ENCODE measurements at regions not wholly inside any gene's neighbourhood (a gene's known extent, or its start where the extent isn't known, plus 50 kb on each side); places are given as distances from the start of the nearest gene placed in this dataset.

GRCh38 chr2:4579977-4580376, 876.6 kb downstream of the DCDC2C start:
- DNase-seq (ENCODE audit: low read depth): no peak

- DNase-seq (ENCODE audit: low read depth): no peak
Measured at GRCh38 chr2:4585057-4585635, 881.8 kb downstream of the DCDC2C start.

- no peak for DNase-seq (ENCODE audit: low read depth)
Measured at GRCh38 chr2:4588606-4589005, 885.2 kb downstream of the DCDC2C start.

DNA sequence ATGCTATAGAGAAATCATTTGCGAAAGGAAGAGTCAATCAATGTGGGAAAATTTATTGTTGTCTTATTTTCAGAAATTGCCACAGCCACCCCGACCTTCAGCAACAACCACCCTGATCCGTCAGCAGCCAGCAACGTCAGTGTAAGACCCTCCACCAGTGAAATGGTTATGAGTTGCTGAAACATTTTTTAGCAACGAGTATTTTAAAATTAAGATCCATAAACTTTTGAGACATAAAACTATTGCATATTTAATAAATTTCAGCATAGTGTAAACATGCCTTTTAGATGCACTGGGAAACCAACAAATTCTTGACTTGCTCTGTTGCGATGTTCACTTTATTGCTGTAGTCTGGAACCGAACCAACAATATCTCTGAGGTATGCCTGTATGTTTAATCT, 887.9 kb downstream of the DCDC2C start:
- no peak for DNase-seq (ENCODE audit: low read depth)

- DNase-seq (ENCODE audit: low read depth): no peak
Measured at GRCh38 chr2:4597400-4597799, 894.0 kb downstream of the DCDC2C start.

- no peak for DNase-seq (ENCODE audit: low read depth)
Measured at GRCh38 chr2:4604767-4605166, 901.4 kb downstream of the DCDC2C start.

DNA sequence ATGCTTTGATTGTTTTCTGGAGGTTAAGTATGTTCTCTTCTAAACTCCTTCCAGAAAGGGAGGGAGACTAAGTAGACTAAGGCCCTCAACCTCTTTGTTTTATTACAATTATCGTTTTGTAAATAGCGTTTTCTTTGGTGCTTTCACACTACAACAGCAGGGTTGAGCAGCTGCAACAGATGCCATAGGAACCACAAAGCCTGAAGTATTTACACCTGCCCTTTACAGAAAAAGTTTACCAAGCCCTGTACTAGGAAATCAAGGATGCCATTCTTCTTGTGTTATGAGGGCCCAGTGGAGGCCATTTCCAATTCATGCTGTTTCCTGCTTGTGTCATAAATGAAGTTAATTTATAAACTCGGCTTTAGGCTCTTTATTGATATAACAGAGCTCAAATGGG, 914.8 kb downstream of the DCDC2C start:
- no peak for DNase-seq (ENCODE audit: low read depth)

DNA sequence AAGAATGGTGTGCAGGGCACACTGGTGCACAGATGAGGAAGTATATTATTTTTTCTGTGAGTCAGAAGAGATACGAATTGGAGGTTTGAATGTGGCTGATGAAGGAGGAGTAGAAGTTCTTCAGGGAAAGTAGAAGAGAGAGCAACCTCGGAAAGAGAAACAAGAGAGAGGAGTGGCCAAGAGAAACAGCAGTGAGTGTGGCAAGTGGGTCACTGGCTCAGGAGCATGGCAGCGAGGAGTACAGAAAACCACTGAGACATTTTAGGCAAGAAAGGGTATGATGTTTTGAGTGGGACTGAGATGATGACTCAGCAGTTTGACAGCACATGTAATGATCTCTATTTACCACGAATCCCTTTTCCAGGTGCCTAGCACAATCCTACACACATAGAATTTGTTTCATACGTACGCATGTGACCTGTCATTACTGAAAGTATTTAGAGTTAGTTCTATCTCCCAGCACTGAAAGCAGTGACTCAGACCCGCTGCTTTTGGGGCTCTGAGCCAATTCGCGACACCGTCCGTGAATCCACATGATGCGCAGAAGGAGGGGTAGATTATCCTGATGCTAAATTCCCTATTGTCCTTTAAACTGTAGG, 915.4 kb downstream of the DCDC2C start:
- no peak for DNase-seq (ENCODE audit: low read depth)

DNA sequence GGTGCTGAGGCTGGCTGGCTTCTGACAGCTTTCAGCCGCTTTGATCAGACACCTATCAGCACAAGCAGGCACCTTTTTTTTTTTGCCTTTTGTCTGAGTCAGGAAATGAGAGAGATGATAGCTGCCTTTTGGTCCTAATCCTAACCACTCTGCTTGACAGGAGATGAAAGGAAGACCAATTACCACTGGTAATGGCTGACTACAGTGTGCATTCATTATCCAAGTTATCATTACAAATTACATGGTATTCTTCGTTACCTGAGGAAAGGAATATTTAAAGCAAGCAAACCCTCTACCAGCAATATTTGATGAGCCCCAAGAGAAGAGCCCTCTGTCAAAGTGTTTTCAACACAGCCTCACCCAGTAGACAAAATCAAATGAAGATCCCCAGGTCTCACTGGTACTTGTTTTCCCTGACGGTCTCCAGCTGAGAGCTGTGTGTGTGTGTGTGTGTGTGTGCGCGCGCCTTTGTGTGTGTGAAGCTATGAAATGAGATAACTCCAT, 925.7 kb downstream of the DCDC2C start:
- no peak for DNase-seq (ENCODE audit: low read depth)

GRCh38 chr2:4635289-4635688, 931.9 kb downstream of the DCDC2C start:
- DNase-seq (ENCODE audit: low read depth): no peak

DNA sequence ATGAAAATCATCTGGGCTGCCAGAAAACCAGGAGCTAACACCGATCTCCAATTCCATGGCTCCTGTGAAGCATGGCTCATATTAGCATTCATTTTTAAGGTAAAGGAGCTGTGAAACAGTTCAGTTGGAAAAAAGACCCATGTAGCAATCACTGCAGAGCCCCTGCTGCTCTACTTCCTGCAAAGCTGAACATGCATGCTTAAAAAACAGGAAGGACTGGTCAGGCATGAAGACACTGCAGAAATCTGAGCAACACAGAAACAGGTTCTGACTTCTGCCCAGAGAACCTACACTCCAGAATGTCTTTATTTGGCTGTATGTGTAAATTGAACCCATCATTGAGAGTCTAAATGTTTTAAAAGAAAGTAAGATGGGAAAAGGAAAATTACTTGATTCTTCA, 950.6 kb downstream of the DCDC2C start:
- no peak for DNase-seq (ENCODE audit: low read depth)

GRCh38 chr2:4656326-4656725, 953.0 kb downstream of the DCDC2C start:
- DNase-seq (ENCODE audit: low read depth): no peak

GRCh38 chr2:4662161-4662779, 958.9 kb downstream of the DCDC2C start:
- DNase-seq (ENCODE audit: low read depth): no peak

DNA sequence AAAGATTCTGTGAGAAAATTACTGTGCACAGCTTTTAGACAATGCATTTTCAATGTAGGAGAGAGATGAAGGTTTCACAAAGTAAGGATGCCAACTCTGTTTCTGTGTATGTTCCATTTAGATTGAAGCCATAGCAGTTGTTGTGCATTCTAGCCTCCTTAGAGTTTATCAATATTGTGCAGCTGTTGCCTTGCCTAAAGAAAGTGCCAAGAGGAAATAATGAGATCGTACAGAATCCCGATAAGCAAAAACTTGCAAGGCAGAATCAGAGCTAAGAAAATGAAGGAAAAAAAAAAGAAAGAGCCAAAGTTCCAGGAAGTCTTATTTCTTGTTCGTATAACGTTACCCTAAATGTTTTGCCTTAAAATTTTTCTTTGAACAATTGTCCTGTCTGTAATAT, 965.0 kb downstream of the DCDC2C start:
- no peak for DNase-seq (ENCODE audit: low read depth)

DNA sequence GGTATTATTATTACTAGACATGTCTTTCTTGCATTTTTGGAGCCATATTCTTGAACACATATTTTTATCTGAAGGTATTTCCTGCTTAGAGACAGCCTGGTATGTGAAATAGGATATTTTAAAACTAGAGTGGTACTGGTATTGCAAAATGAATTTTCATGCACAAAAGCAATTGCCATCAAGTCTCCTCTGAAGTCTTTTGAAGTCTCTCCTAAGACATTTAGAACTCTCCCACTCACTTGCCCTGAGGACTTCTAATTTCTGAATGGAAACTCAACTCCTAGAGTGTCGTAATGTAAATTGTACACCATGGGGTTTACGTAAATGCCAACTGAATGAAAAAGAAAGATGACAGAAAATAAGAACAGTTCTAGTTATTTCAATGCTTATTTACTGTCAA, 967.0 kb downstream of the DCDC2C start:
- DNase-seq (ENCODE audit: low read depth): no peak

- DNase-seq (ENCODE audit: low read depth): no peak
Measured at GRCh38 chr2:4673025-4673489, 969.7 kb downstream of the DCDC2C start.

- no peak for DNase-seq (ENCODE audit: low read depth)
Measured at GRCh38 chr2:4674007-4674406, 970.6 kb downstream of the DCDC2C start.

DNA sequence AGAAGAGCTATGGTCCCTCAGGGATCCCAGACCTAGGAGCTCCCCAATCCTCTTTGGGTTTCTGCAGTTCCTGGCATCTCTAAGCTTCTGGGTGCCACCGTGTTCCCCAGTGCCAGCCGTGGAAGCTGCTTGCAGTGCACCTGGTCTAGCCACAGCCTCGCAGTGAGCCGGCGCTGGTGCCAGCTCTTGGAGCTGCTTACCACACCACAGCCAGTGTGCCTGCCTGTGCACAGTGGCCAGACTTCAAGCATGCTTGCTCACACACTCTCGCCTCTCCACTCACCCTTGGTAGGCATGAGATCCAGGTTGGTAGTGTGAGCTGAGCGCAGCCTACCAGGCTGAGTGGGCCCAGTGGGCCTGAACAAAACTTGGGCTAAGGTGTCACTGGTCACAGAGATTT, 971.9 kb downstream of the DCDC2C start:
- no peak for DNase-seq (ENCODE audit: low read depth)

GRCh38 chr2:4678927-4679326, 975.6 kb downstream of the DCDC2C start:
- DNase-seq (ENCODE audit: low read depth): no peak

DNA sequence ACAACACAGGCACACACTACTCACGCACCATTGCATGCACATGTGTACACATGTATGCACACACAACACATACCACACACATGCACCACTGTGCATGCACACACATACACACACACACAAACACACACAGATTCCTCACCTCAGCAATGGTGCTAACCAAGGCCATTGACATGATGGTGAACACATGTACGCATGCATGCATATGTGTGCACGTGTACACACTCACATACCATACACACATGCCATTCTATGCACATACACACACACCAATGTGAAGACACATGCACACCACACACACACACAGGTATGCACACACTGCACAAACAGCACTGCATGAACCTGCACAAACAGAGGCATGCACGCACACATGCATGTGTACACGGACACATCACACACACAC, 976.0 kb downstream of the DCDC2C start:
- no peak for DNase-seq (ENCODE audit: low read depth)

DNA sequence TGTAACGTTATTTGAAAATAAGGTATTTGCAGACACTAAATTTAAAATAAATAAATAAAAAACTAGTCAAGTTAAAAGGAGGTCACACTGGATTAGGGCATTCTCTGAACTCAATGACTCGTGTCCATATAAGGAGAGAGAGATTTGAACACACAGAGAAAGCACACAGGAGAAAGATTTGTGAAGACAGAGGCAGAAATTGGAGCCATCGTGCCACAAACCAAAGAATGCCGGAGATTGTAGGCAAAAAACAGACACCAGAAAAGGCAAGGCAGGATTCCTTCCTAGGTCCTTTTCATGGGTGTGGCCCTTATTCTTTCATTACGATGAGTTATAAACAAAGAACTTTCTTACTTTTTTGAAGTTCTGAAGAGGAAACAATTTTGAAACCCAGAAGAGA, 981.5 kb downstream of the DCDC2C start:
- DNase-seq (ENCODE audit: low read depth): no peak

DNA sequence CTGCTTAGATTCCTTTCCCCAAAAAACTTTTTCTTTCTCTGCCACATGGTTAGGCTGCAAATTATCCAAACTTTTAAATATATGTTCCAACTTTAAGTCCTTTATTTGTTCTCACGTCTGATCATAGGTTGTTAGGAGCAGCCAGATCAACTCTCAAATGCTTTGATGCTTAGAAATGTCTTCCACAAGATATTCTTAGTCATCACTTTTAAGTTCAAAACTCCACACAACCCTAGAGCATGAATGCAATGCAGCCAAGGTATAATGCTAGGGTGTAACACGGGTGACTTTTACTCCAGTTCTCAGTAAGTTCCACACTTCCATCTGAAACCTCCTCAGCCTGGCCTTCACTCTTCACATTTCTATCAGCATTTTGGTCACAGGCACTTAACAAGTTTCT, 987.5 kb downstream of the DCDC2C start:
- DNase-seq (ENCODE audit: low read depth): no peak

GRCh38 chr2:4693266-4693665, 989.9 kb downstream of the DCDC2C start:
- no peak for DNase-seq (ENCODE audit: low read depth)

All from fibroblast of the conjunctiva (primary cell).